ENCODE measurements at regions not wholly inside any gene's neighbourhood (a gene's known extent, or its start where the extent isn't known, plus 50 kb on each side); places are given as distances from the start of the nearest gene placed in this dataset.
"Not testable (repeated sequence)": the region's sequence is repeated elsewhere in the genome, so short reads cannot be mapped to it uniquely, and the experiment has no call there.

DNA sequence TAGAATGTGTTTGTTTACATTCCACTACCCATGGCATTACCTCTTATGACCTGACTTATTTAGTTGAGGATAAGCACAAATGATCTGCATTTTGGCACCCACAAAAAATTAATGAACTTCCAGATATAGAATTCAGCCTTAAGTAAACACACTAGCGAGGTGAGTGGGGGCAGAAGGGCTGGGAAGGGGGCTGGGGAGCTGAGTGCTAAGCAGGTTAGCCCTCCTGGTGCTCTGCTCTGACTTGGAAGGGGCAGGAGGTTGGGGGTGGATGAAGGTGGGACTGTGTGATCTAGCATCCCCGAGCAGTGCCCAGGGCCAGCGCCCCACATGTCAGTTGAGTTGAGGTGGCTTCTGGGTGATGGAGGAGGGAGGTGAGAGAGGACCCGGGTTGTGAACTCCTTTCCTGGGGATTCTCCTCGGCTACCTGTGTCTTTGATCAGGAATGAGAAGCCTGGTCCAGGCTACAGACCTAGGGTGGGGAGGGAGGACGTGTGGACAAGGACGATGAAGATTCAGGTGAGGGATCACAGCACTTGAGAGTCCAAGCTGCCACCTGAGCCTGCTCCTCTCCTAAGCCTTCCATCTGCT lies 178.6 kb upstream of the SMAD3 start:
- TF ChIP-seq CTCF (IDR thresholded peaks at IDR 0.05; ENCODE audit: low read depth, low read length, missing control alignments), result no peak
- in situ Hi-C loops (cut with HindIII; ENCODE audit: low sequenced_read_pairs), result no loop called here

DNA sequence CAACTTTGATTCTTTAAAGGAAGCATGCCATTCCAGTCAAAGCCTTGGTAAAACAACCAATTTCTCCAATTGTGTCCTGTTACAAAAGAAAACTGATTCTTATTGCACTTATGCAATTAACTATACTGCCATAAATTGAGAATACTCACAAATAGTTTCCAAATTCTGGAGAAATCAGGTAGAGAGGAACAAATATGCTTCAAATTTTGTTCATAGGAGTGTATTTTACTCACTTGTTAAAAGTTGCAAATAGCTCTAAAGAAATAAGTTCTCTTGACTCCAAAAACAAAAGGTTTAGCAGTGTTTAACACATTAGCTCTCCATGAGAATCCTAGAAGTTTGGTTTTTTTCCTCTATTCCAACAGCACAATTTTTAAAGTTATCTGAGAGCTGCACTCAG lies 176.1 kb upstream of the SMAD3 start:
- H3K4me3 ChIP-seq (ENCODE audit: low read depth, low read length); DNase-seq (ENCODE audit: low read depth); in situ Hi-C loops (cut with HindIII; ENCODE audit: low sequenced_read_pairs): not testable (repeated sequence)

More for the DNA sequence above, 178.6 kb upstream of the SMAD3 start:
- no peak overlapping the region for H3K4me3 ChIP-seq (ENCODE audit: low read depth, low read length)
- no peak for DNase-seq (ENCODE audit: low read depth)

DNA sequence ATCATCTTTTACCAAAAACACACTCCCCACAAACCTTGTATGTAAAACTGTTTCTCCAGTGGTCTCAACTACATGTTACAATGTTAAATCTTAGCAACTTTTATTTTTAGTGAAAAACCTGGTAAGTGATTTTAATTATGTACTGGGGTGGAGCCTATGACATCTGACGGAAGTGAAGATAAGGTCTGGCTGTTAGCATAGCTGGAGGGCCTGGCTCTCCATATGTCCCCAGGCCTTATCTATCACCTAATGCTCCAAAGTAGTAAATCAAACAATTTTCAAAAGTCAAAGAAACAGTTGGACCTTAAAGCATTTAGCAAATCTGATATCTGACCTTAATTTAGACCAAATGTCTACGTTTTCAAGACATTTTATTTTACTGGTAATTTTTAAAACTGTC lies 173.6 kb upstream of the SMAD3 start:
- TF ChIP-seq CTCF (IDR thresholded peaks at IDR 0.05; ENCODE audit: low read depth, low read length, missing control alignments), result no peak
- no peak for DNase-seq (ENCODE audit: low read depth)
- in situ Hi-C loops (cut with HindIII; ENCODE audit: low sequenced_read_pairs), result no loop called here

DNA sequence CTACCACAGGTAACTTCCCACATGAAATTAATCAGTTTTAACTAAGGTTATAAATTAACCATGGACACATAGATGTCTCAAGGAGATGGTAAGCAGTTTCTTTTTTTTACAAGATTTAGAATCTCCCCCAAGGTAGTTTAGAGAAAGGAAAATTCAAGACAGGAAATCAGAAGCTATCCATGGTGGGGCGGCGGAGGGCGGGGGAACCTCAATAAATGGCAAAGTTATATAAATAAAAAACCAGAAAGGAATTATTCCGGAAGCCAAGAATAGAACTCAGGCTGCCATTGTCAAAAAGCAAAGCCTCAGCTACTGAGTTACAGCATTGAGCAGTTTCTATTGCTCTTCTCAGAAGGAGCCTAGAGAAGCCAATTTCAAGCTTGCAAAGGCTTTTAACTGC lies 172.1 kb upstream of the SMAD3 start:
- no peak for DNase-seq (ENCODE audit: low read depth)
- in situ Hi-C loops (cut with HindIII; ENCODE audit: low sequenced_read_pairs), result no loop called here
- no peak for TF ChIP-seq CTCF (IDR thresholded peaks at IDR 0.05; ENCODE audit: low read depth, low read length, missing control alignments)
- no peak overlapping the region for H3K4me3 ChIP-seq (ENCODE audit: low read depth, low read length)

More for the DNA sequence above, 173.6 kb upstream of the SMAD3 start:
- H3K4me3 ChIP-seq (ENCODE audit: low read depth, low read length), result no peak overlapping the region

DNA sequence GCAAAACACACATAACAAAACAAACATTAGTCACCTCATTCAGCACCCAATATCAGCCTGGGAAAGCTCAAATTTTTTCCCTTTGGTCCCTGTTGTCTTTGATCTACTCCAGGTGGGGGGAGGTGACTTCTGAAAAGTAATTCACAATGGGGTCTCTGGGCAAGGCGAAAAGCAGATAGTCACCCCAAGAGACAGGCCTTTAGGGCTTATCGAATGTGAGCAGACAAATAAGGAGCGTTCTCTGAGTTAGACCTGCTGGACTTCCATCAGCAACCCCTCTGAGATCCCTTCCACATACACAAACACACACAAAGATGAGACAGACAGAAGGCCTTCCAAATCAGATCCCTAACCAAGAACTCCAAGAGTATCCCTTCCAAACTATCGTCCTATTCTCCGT lies 171.0 kb upstream of the SMAD3 start:
- in situ Hi-C loops (cut with HindIII; ENCODE audit: low sequenced_read_pairs), result no loop called here
- TF ChIP-seq CTCF (IDR thresholded peaks at IDR 0.05; ENCODE audit: low read depth, low read length, missing control alignments), result no peak
- DNase-seq (ENCODE audit: low read depth), result no peak
- H3K4me3 ChIP-seq (ENCODE audit: low read depth, low read length), result no peak overlapping the region

- no peak overlapping the region for H3K4me3 ChIP-seq (ENCODE audit: low read depth, low read length)
- DNase-seq (ENCODE audit: low read depth), result no peak
- in situ Hi-C loops (cut with HindIII; ENCODE audit: low sequenced_read_pairs), result no loop called here
- TF ChIP-seq CTCF (IDR thresholded peaks at IDR 0.05; ENCODE audit: low read depth, low read length, missing control alignments), result no peak
These were observed 170.2 kb upstream of the SMAD3 start for GRCh38 chr15:66894986-66895780.

- in situ Hi-C loops (cut with HindIII; ENCODE audit: low sequenced_read_pairs), result no loop called here
- no peak for TF ChIP-seq CTCF (IDR thresholded peaks at IDR 0.05; ENCODE audit: low read depth, low read length, missing control alignments)
These were observed 169.5 kb upstream of the SMAD3 start for GRCh38 chr15:66895794-66896453.

More at GRCh38 chr15:66895794-66896453, 169.5 kb upstream of the SMAD3 start:
- no peak overlapping the region for H3K4me3 ChIP-seq (ENCODE audit: low read depth, low read length)
- no peak for DNase-seq (ENCODE audit: low read depth)

All from astrocyte of the cerebellum (primary cell).